ENCODE measurements at regions not wholly inside any gene's neighbourhood (a gene's known extent, or its start where the extent isn't known, plus 50 kb on each side); places are given as distances from the start of the nearest gene placed in this dataset.
"Not testable (repeated sequence)": the region's sequence is repeated elsewhere in the genome, so short reads cannot be mapped to it uniquely, and the experiment has no call there.

DNA sequence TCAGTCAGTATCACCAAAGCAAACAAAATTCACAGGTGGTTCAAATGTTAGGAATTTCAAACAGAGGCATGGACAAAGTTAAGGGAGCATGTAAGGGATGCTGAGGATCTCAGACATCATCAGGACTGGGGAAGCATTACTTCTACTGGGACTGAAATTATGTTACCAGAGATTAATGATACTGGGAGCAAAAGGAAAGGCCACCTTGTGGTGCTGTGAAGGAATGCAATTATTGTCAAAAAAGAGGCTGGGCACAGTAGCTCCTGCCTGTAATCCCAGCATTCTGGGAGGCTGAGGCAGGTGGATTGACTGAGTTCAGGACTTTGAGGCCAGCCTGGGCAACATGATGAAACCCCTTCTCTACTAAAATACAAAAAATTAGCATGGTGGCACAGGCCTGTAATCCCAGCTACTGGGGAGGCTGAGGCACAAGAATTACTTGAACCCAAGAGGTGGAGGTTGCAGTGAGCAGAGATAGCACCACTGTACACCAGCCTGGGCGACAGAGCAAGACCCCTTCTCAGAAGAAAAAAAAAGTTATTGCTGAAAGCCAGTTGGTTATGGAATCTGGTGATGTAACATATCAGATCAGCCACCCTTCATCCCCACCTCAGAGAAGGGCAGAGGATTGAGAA lies 954.3 kb downstream of the PCDH7 start:
- no peak for ATAC-seq

GRCh38 chr4:31678356-31678755 lies 958.2 kb downstream of the PCDH7 start:
- no peak for ATAC-seq

- ATAC-seq = no peak
Measured at GRCh38 chr4:31682796-31683195, 962.6 kb downstream of the PCDH7 start.

GRCh38 chr4:31687717-31688342 lies 967.7 kb downstream of the PCDH7 start:
- ATAC-seq = no peak

DNA sequence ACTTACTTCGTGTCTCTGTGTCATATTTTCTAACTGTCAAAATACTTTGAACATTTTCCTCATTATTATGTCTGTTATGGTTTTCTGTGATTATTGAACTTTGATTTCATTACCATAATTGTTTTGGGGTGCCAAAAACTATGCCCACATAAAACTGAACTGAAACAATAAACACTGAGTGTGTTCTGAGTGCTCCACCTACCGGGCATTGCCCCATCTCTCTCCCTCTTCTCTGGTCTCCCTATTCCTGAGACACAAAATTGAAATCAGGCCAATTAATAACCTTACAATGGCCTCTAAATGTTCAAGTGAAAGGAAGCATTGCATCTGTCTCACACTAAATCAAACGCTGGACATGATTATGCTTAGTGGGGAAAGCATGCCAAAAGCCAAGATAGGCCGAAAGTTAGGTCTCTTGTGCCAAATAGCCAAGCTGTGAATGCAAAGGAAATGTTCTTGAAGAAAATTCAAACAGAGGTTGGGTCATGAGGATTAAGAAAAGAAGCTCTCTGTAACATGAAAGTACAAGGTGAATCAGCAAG lies 972.3 kb downstream of the PCDH7 start:
- no peak for ATAC-seq

- no peak for ATAC-seq
Measured at GRCh38 chr4:31701256-31701655, 981.1 kb downstream of the PCDH7 start.

GRCh38 chr4:31702326-31702725 lies 982.2 kb downstream of the PCDH7 start:
- ATAC-seq = no peak

DNA sequence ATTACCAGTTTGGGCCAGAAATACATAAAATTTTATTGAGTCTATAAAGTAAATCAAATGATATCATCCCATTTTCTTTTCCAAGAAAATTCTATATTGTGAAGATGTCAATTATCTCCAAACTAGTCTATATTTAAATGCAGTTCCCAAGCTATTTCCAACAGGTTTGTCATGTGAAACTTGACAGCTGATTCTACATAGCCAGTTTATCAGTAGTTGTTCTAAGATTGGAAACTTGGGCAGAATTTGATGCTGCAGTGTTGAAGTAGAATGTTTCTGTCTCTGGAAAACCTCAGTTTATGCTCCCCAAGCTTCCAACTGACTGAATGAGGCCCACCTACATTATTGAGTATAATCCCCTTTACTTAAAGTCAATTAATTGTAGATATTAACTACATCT lies 994.1 kb downstream of the PCDH7 start:
- no peak for ATAC-seq

DNA sequence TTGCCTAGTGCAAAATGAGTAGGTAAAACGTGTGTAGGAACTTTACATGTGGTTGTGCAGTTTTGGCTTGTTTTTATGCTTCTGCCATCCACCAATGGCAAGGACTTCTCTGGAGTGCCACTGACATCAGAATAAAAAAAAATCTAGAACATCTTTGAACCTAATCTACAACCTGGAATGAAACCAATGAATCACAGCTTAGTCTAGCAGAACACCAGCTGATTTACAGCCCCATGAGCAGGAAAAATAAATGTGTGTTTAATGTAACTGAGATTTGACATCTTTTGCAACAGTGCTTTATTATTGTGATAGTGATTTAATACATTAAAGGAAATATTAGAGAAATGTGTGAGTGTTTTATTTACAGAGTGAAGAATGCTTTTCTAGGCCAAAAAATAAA lies 995.1 kb downstream of the PCDH7 start:
- no peak for ATAC-seq

DNA sequence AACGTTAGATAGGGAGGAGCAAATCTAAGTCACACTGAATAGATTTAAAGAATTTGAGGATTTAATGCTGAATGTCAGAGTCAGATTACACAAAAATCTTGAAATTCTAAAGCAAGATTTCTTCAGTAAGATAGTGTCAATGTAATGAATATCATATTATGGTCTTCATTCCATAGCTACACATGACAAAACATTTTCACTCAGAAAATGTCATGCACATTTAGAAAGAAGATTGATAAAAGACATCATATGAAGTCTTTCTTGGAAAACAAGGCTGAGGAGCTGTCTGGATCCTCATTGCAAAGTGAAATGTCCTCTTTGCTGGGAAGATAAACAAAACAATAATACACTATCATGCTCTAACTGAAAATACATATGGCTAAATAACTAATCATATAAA lies 1006.9 kb downstream of the PCDH7 start:
- no peak for ATAC-seq

- no peak for ATAC-seq
Measured at GRCh38 chr4:31735004-31735403, 1014.8 kb downstream of the PCDH7 start.

DNA sequence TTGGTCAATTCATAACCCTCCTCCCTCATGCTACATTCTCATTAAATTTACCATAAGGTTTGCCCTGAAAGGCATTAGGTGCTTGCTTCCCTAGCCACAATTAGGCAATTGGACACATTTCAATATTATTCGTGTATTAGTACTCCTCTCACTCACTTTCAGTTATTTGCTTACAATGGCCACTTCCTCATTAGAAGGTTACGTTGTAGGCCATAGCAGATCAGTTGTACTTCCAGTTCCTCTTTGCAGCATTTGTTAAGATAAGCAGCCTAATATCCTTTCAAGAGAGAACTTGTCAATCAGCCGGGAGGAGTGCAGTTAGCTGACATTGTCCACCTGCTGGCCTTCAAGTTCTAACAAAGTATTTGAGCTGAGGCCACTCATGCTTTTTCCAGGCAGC lies 1017.2 kb downstream of the PCDH7 start:
- ATAC-seq = no peak

DNA sequence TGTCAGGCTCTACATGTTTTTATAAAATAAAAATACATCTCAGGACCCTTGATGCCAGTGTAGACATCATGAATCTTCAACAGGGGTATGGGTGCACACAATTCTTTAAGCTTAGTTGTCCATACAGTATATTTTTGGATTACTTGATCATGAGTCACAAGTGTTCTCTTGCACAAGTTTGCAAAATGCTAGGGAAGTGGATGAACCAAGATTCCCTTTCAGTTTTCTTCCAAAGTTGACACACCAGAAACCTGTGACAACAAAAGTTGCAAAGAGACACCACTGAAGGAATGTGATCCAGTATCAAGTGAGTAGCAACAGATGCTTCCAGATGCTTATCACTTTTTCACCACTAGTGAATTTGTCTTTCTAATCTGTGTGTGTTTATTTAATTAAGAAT lies 1021.2 kb downstream of the PCDH7 start:
- ATAC-seq = no peak

DNA sequence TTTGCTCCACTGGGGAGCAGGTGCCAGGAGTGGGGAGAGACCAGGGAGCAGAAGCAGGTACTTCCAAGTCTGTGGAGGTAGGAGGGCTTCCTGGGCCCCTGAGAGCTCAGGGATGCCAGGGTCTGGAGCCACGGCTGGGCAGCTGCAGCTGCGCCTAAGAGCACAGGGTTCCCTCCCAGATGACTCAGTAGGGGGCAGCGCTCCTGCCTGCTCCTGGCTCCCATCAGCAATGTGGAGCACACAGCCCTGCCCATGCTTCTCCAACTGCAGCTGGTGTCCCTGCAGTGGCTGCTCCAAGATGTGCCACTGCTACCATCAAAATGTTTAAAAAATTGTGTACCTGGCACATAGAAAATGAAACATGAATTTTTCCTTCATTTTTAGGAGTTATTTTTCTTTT lies 1028.2 kb downstream of the PCDH7 start:
- ATAC-seq = no peak

DNA sequence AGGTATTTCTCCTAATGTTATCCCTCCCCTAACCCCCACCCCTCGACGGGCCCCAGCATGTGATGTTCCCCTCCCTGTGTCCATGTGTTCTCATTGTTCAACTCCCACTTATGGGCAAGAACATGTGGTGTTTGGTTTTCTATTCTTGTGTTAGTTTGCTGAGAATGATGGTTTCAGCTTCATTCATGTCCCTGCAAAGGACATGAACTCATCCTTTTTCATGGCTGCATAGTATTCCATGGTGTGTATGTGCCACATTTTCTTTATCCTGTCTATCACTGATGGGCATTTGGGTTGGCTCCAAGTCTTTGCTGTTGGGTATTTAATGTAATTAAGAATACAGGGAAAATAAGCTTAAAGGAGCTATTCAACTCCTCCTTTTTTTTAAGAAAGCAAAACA lies 1030.4 kb downstream of the PCDH7 start:
- not testable (repeated sequence) for ATAC-seq

DNA sequence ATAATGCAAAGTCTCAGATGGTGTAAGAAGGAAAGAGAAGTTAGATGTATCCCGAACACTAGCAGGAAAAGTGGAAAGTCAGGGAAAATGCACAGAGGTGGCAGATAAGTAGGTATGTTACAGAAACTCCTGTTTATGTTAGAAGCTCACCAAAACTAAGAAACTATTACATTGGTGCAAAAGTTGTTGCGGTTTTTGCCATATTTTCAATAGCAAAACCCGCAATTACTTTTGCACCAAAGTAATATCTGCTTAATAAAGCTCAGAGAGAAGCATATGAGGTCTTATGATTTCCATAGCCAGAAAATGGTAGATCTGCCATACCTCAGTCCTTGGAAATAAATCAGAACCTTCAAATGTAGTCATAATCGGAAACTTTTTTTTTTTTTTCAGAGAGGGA lies 1035.6 kb downstream of the PCDH7 start:
- ATAC-seq = no peak

DNA sequence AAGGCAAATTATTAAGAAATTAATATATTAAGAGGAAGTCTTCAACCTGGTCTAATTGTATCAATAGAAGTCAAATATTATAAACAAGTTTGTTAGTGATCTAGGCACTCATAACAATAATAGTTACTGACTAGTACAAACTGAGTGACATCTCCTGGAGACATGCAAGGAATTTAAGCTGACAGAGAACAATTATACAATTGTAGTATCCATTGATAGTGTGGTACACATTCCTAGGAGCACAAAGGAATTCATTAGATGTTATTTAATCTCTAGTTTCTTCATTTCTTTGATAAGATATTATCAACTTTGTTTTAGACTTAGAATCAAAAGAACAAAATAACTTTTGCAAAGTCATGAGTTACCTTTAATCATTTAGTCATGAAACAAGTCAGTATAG lies 1048.6 kb downstream of the PCDH7 start:
- ATAC-seq = no peak

DNA sequence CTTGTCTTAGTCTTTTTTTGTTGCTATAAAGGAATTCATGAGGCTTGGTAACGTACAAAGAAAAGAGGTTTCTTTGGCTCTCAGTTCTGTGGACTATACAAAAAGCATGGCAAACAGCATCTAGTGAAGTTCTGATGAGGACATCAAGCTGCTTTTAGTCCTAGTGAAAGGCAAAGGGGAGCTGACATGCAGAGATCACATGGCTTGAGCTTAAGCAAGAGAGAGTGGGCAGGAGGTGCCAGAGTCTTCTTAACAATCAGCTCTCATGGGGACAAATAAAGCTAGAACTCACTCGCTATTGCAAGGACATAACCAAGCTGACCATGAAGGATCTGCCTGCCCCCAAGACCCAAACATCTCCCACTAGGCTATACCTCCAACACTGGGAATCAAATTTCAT lies 1063.1 kb downstream of the PCDH7 start:
- no peak for ATAC-seq

DNA sequence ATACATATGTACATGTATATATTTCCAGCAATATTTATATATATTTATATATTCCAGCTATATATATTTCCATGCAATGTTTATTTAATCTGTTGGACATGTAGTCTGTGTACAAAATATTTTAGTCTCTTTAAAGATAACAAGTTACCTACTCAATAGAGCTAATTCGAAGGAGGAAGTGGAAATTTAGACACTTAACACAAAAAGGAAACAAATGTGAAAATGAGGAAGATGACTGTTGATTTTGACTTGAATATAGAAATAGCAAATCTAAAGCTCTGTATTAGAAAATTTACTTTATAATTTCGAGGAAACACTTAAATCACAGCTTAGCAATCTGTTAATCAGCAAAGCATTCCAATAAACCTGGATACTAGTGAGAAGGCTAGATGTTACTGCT lies 1064.4 kb downstream of the PCDH7 start:
- ATAC-seq = no peak

DNA sequence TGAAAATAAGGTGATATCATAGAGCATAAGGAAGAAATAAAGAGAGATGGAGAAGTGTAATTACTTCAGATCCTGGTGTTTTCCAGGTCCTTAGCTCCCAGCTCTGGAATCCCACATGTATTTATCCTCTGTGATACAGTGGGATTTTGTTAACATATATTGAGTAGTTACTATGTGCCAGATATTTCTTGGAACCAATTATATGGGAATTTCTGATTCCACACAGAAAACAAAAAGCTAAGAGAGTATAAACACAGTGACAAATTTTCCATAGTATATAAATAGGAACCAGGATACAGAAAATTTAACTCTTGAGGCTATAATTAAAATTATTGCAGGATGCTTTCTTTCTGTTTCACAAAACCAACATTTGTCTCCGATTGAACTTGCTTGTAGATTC lies 1067.5 kb downstream of the PCDH7 start:
- ATAC-seq = no peak

DNA sequence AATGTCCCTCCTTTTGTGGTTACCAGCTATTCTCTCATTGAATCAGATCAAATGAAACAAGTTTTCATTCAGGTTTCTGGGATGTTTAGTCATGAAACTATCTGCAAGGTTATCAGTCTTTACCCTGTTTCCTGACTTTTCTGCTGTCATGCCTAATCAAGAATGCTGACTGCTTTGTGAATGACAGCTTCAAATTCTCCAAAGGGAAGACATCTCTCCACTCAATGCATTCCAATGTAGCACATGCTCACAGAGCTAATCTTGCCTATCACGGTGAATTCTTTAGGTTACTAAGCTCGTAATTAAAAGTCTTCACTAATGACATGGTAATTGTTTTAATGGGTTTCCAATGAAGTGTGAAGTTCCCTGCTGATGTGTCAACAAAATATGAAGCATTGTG lies 1068.5 kb downstream of the PCDH7 start:
- ATAC-seq = no peak

DNA sequence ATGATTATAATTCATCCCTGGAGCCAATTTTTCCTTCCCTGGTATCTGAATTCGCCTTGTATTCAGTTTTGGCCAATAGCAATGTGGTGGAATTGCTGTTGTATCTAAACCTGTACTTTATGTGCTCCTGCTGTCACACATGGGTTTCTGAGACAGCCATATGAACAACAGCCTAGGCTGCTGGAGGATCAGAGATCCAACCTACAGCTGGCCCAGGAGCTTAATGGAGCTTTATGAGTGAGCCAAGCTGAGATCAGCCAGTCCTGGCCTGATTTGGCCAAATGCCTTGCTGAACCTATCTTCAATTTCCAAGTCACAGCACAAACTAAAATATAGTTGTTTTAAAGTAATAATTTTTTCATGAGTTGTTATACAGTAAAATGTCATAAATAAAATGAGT lies 1071.5 kb downstream of the PCDH7 start:
- ATAC-seq = no peak

GRCh38 chr4:31793907-31794306 lies 1073.7 kb downstream of the PCDH7 start:
- ATAC-seq = no peak

DNA sequence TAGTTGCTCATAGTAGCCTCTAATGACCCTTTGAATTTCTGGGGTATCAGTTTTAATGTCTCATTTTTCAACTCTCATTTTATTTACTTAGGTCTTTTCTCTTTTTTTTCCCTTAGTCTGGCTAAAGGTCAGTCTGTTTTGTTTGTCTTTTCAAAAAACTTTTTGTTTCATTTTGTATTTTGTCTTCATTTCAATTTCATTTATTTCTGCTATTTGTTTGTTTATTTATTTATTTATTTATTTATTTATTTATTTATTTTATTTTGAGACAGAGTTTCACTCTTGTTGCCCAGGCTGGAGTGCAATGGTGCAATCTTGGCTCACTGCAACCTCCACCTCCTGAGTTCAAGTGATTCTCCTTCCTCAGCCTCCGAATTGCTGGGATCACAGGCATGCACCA lies 1076.9 kb downstream of the PCDH7 start:
- ATAC-seq = not testable (repeated sequence)
